ENCODE measurements at regions not wholly inside any gene's neighbourhood (a gene's known extent, or its start where the extent isn't known, plus 50 kb on each side); places are given as distances from the start of the nearest gene placed in this dataset.

- TF ChIP-seq CTCF (IDR thresholded peaks at IDR 0.05) = no peak
- no peak for TF ChIP-seq YY1 (IDR thresholded peaks at IDR 0.05; ENCODE audit: low read depth)
- no peak for TF ChIP-seq EZH2phosphoT487 (IDR thresholded peaks at IDR 0.05; ENCODE audit: borderline replicate concordance, low read depth)
- no peak for TF ChIP-seq NFIC (IDR thresholded peaks at IDR 0.05; ENCODE audit: borderline replicate concordance)
Measured at GRCh38 chr3:159210336-159210735, 408.5 kb downstream of the MFSD1 start (continued).

- ChIA-PET POLR2A (no interaction called here), CTCF (interaction anchor here (1.0 to 1.2 kb wide), 3 partner anchors 9 to 353 kb away, joined by 3 to 4 read pairs (median 4); no protein-coding TSS in a partner anchor)
- Histone ChIP-seq H3K4me2 (no peak overlapping the region), H3K9me2 (no peaks in the 10 kb centered on the region), H3K9me3 (no peaks in the 10 kb centered on the region), H3K9ac (no peak overlapping the region), H3K4me3 (ENCODE audit: low read depth in 2 of 2, low read length in 1 of 2) (no peak overlapping the region), H3F3A (replicated peaks; ENCODE audit: insufficient read depth) (no peaks in the 10 kb centered on the region), H2AFZ (ENCODE audit: low read depth) (no peak overlapping the region), H3K4me1 (ENCODE audit: control insufficient read depth in 1 of 2, insufficient read depth in 2 of 2, low read depth in 1 of 2, low read length in 1 of 2) (peaks cover 0 to 8% of the 10 kb centered on the region in 2 experiments; a peak in 2 of 4 replicates), H3K27ac (ENCODE audit: low read depth in 2 of 2, low read length in 1 of 2) (peak overlapping the region in 1 of 2 experiments; percentile 53; a peak in 2 of 4 replicates), H3K27me3 (ENCODE audit: insufficient read depth) (no peaks in the 10 kb centered on the region), H3K36me3 (replicated peaks in 1 of 2; ENCODE audit: control insufficient read depth in 1 of 2, insufficient read depth in 2 of 2, low read length in 1 of 2) (no peaks in the 10 kb centered on the region), H4K20me1 (ENCODE audit: insufficient read depth) (no peaks in the 10 kb centered on the region), H3K79me2 (ENCODE audit: insufficient read depth) (no peaks in the 10 kb centered on the region)
- 50% methylated on average over 3 of the region's 3 CpGs for WGBS (ENCODE audit: low lambda C conversion rate)
- 0 out of 2 replicates have a peak, but pooled peaks have one; percentile 16 for TF ChIP-seq FOXJ3 (CRISPR knock-in tag; IDR thresholded peaks at IDR 0.05)
- TF ChIP-seq GATA2 (CRISPR knock-in tag; IDR thresholded peaks at IDR 0.05) = peak; percentile 85
- no peak for TF ChIP-seq TCF12 (IDR thresholded peaks at IDR 0.05)
- peak; percentile 86 for TF ChIP-seq RCOR1 (IDR thresholded peaks at IDR 0.05; ENCODE audit: low read length)
- TF ChIP-seq EP300 (IDR thresholded peaks at IDR 0.05; ENCODE audit: borderline replicate concordance in 1 of 2, low read depth in 1 of 2, low read length in 1 of 2) = peak in 1 of 2 experiments; percentile 75; a peak in 1 of 4 replicates
- DNase-seq = peak; percentile 27
Measured at GRCh38 chr3:159216311-159216710, 414.5 kb downstream of the MFSD1 start.

GRCh38 chr3:159219231-159219630, 417.4 kb downstream of the MFSD1 start:
- H3K4me3 ChIP-seq (ENCODE audit: low read depth in 2 of 2, low read length in 1 of 2) = no peak overlapping the region
- no peak overlapping the region for H2AFZ ChIP-seq (ENCODE audit: low read depth)
- no peak overlapping the region for H3K27ac ChIP-seq (ENCODE audit: low read depth in 2 of 2, low read length in 1 of 2)
- peaks cover 0 to 8% of the 10 kb centered on the region in 2 experiments; a peak in 2 of 4 replicates for H3K4me1 ChIP-seq (ENCODE audit: control insufficient read depth in 1 of 2, insufficient read depth in 2 of 2, low read depth in 1 of 2, low read length in 1 of 2)
- no peak overlapping the region for H3K4me2 ChIP-seq
- no peaks in the 10 kb centered on the region for H3F3A ChIP-seq (replicated peaks; ENCODE audit: insufficient read depth)
- H3K9me3 ChIP-seq = no peaks in the 10 kb centered on the region
- POLR2A ChIA-PET = no interaction called here
- no peak for TF ChIP-seq REST (IDR thresholded peaks at IDR 0.05; ENCODE audit: low read depth, low read length)
- TF ChIP-seq TCF12 (IDR thresholded peaks at IDR 0.05) = no peak
- no peak for TF ChIP-seq FOSL2 (IDR thresholded peaks at IDR 0.05; ENCODE audit: borderline replicate concordance, low read depth)
- no peak for TF ChIP-seq USF2 (IDR thresholded peaks at IDR 0.05; ENCODE audit: borderline replicate concordance, low read depth, low read length)
- TF ChIP-seq EP300 (IDR thresholded peaks at IDR 0.05; ENCODE audit: borderline replicate concordance in 1 of 2, low read depth in 1 of 2, low read length in 1 of 2) = no peak
- no peak for TF ChIP-seq YY1 (IDR thresholded peaks at IDR 0.05; ENCODE audit: low read depth)
- TF ChIP-seq TAF1 (IDR thresholded peaks at IDR 0.05; ENCODE audit: borderline replicate concordance, low read depth, low read length) = no peak
- no peak for TF ChIP-seq PBX3 (IDR thresholded peaks at IDR 0.05)
- TF ChIP-seq RFX5 (IDR thresholded peaks at IDR 0.05; ENCODE audit: low read length) = no peak
- TF ChIP-seq GATA2 (CRISPR knock-in tag; IDR thresholded peaks at IDR 0.05) = no peak
- TF ChIP-seq JUND (IDR thresholded peaks at IDR 0.05) = no peak
- TF ChIP-seq TEAD4 (IDR thresholded peaks at IDR 0.05; ENCODE audit: borderline replicate concordance, insufficient read depth) = no peak
- TF ChIP-seq NFIC (IDR thresholded peaks at IDR 0.05; ENCODE audit: borderline replicate concordance) = no peak
- H3K36me3 ChIP-seq (replicated peaks in 1 of 2; ENCODE audit: control insufficient read depth in 1 of 2, insufficient read depth in 2 of 2, low read length in 1 of 2) = no peaks in the 10 kb centered on the region
- H3K9me2 ChIP-seq = no peaks in the 10 kb centered on the region
- 91% methylated on average over 3 of the region's 3 CpGs for WGBS (ENCODE audit: low lambda C conversion rate)
- CTCF ChIA-PET = no interaction called here
- H4K20me1 ChIP-seq (ENCODE audit: insufficient read depth) = no peaks in the 10 kb centered on the region
- no peaks in the 10 kb centered on the region for H3K27me3 ChIP-seq (ENCODE audit: insufficient read depth)
- H3K79me2 ChIP-seq (ENCODE audit: insufficient read depth) = no peaks in the 10 kb centered on the region
- H3K9ac ChIP-seq = no peak overlapping the region
- no peak for DNase-seq
